ENCODE measurements at regions not wholly inside any gene's neighbourhood (a gene's known extent, or its start where the extent isn't known, plus 50 kb on each side); places are given as distances from the start of the nearest gene placed in this dataset.

GRCh38 chr2:200736646-200737274 lies 75.0 kb upstream of the BZW1 start:
- TF ChIP-seq CTCF (IDR thresholded peaks at IDR 0.05) (no peak), POLR2A (IDR thresholded peaks at IDR 0.05) (no peak)
